ENCODE measurements at regions not wholly inside any gene's neighbourhood (a gene's known extent, or its start where the extent isn't known, plus 50 kb on each side); places are given as distances from the start of the nearest gene placed in this dataset.

DNA sequence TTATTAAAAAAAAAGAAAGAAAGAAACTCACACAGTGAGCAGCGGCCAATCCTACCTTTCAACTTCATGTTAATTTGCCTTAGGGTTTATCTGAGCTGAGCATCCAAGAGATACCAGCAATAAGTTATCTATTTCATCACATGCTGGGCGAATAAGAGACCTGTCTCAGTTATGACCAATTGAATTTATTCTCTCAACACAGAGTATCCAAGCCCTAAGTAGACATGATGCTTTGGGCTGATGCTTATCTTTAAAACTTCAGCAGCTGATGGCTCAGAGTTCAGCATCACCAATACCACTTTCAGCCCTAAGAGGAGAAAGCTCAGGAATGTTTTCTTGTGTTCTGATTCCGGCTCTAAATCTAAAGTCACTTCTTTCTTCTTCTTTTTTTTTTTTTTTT, 489.0 kb upstream of the ZFHX3 start:
- TF ChIP-seq CTCF (IDR thresholded peaks at IDR 0.05 in 8 of 11, conservative IDR thresholded peaks at IDR 0.05 in 3 of 11), result no peak
- TF ChIP-seq POLR2AphosphoS5 (IDR thresholded peaks at IDR 0.05), result no peak

Data from spleen (tissue), 7 donors.